Gastroesophageal sphincter (tissue), 4 donors: ENCODE measurements at regions not wholly inside any gene's neighbourhood (a gene's known extent, or its start where the extent isn't known, plus 50 kb on each side); places are given as distances from the start of the nearest gene placed in this dataset.

Experiments used
- ATAC-seq: fragments of 150-250 bp; one replicate; pipeline ENCODE4 v1.9.1; 2016; ENCODE audit warnings: mild to moderate bottlenecking, moderate library complexity
- H3K27ac ChIP-seq, 4 donors: fragments of 200-600 bp; sonication (generic) in 3 of 4; 1 replicate in 3 of 4; 2 replicates in 1 of 4; pipeline ENCODE4 v1.5.1; 2016 to 2019
- H3K27me3 ChIP-seq: fragments of 200-600 bp; sonication (generic); one replicate; pipeline ENCODE4 v1.5.1; 2019
- H3K36me3 ChIP-seq, 2 donors: fragments of 200-600 bp; sonication (generic); one replicate each; pipeline ENCODE4 v1.5.1; 2019; ENCODE audit warnings: control low read depth in 1 of 2
- H3K4me1 ChIP-seq, 3 donors: fragments of 200-600 bp; sonication (generic); 1 replicate in 2 of 3; 2 replicates in 1 of 3; pipeline ENCODE4 v1.5.1; 2016 to 2019; ENCODE audit warnings: control low read depth in 2 of 3
- H3K4me3 ChIP-seq, 2 donors: fragments of 200-600 bp; sonication (generic); one replicate each; pipeline ENCODE4 v1.5.1; 2019; ENCODE audit warnings: mild to moderate bottlenecking in 1 of 2, moderate library complexity in 1 of 2
- H3K9me3 ChIP-seq, 3 donors: fragments of 200-600 bp; sonication (generic); one replicate each; pipeline ENCODE4 v1.5.1; 2017 to 2019; ENCODE audit warnings: control low read depth in 2 of 3
- EP300 ChIP-seq: sonication (generic); formaldehyde crosslinking; IDR thresholded peaks from one replicate; pipeline ENCODE4 v1.6.1; 2017; ENCODE audit warnings: antibody characterized with exemption, mild to moderate bottlenecking
- POLR2A ChIP-seq, 2 donors: fragments of 450-650 bp; IDR thresholded peaks; one replicate each; pipeline ENCODE4 v1.6.1; 2017; ENCODE audit warnings: antibody characterized with exemption in 2 of 2, mild to moderate bottlenecking in 2 of 2, moderate library complexity in 1 of 2
- POLR2AphosphoS5 ChIP-seq: sonication (generic); formaldehyde crosslinking; IDR thresholded peaks from one replicate; pipeline ENCODE4 v1.6.1; 2017; ENCODE audit warnings: antibody characterized with exemption
- WGBS, 2 donors: methylation state at CpG; one replicate each; pipeline ENCODE4 v1.1.5; 2018; ENCODE audit warnings: low coverage in 1 of 2; 5-methylcytosine and 5-hydroxymethylcytosine counted together
- TF ChIP-seq, protein P1 (sequence below), 4 experiments: fragments of 200-600 bp in 2 of 4; fragments of 450-650 bp in 2 of 4; sonication (generic) in 1 of 4; IDR thresholded peaks; one replicate each; pipeline ENCODE4 v1.5.1; 2017 to 2019; ENCODE audit warnings: antibody characterized with exemption in 4 of 4, mild to moderate bottlenecking in 2 of 4, moderate library complexity in 2 of 4

- Histone ChIP-seq H3K27ac (no peak overlapping the region), H3K27me3 (no peaks in the 10 kb centered on the region), H3K4me1 (no peaks in the 10 kb centered on the region), H3K4me3 (no peak overlapping the region), H3K36me3 (no peaks in the 10 kb centered on the region), H3K9me3 (peaks cover 0 to 10% (median 0%) of the 10 kb centered on the region in 3 donors)
- WGBS, 2 donors, result 52 to 83% methylated on average over 2 of the region's 2 CpGs
- no peak for ATAC-seq
- TF ChIP-seq EP300 (no peak), POLR2A (IDR thresholded peaks at IDR 0.05) (no peak), POLR2AphosphoS5 (no peak)
- TF ChIP-seq, protein P1, sequence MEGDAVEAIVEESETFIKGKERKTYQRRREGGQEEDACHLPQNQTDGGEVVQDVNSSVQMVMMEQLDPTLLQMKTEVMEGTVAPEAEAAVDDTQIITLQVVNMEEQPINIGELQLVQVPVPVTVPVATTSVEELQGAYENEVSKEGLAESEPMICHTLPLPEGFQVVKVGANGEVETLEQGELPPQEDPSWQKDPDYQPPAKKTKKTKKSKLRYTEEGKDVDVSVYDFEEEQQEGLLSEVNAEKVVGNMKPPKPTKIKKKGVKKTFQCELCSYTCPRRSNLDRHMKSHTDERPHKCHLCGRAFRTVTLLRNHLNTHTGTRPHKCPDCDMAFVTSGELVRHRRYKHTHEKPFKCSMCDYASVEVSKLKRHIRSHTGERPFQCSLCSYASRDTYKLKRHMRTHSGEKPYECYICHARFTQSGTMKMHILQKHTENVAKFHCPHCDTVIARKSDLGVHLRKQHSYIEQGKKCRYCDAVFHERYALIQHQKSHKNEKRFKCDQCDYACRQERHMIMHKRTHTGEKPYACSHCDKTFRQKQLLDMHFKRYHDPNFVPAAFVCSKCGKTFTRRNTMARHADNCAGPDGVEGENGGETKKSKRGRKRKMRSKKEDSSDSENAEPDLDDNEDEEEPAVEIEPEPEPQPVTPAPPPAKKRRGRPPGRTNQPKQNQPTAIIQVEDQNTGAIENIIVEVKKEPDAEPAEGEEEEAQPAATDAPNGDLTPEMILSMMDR (IDR thresholded peaks at IDR 0.05), result no peak
These were observed 95.6 kb upstream of the ANKEF1 start for GRCh38 chr20:9939231-9939630.

GRCh38 chr20:9935285-9935684 is 96.4 kb upstream of the PAK5 start:
- no peaks in the 10 kb centered on the region for H3K4me1 ChIP-seq
- no peak overlapping the region for H3K27ac ChIP-seq
- H3K4me3 ChIP-seq, result no peak overlapping the region
- no peak for ATAC-seq
- H3K36me3 ChIP-seq, result no peaks in the 10 kb centered on the region
- TF ChIP-seq EP300 (no peak), POLR2A (IDR thresholded peaks at IDR 0.05) (no peak), POLR2AphosphoS5 (no peak)
- TF ChIP-seq, protein P1 (IDR thresholded peaks at IDR 0.05), result no peak
- peaks cover 0 to 6% (median 0%) of the 10 kb centered on the region in 3 donors for H3K9me3 ChIP-seq
- no peaks in the 10 kb centered on the region for H3K27me3 ChIP-seq

DNA sequence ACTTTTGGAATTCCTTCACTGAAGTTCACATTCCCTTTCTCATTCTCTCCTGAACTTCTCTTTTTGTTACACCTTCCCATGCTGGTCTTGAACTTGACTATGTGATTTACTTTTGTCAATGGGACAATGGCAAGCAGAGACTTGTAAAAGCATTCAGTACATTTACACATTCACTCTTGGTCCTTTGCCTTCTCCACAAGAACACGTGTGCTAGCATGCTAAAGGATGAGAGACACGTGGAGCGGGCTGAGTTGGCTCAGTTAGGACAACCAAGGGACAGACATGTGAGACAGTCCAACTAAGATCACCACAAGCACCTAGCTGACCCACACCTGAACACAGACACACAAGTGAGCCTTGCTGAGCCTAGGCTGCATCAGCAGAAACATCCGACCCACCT is 91.3 kb upstream of the PAK5 start:
- no peaks in the 10 kb centered on the region for H3K9me3 ChIP-seq
- no peak for ATAC-seq
- no peaks in the 10 kb centered on the region for H3K27me3 ChIP-seq
- H3K36me3 ChIP-seq, result no peaks in the 10 kb centered on the region
- TF ChIP-seq, protein P1 (IDR thresholded peaks at IDR 0.05), result no peak
- no peak for TF ChIP-seq POLR2AphosphoS5
- no peak for TF ChIP-seq POLR2A (IDR thresholded peaks at IDR 0.05)
- no peak for TF ChIP-seq EP300
- no peak overlapping the region for H3K27ac ChIP-seq
- no peaks in the 10 kb centered on the region for H3K4me1 ChIP-seq
- H3K4me3 ChIP-seq, result no peak overlapping the region
- 50 to 83% methylated on average over 1 of the region's 4 CpGs for WGBS, 2 donors

GRCh38 chr20:9928955-9929354 is 90.1 kb upstream of the PAK5 start:
- Histone ChIP-seq H3K4me1 (no peaks in the 10 kb centered on the region), H3K27me3 (no peaks in the 10 kb centered on the region), H3K4me3 (no peak overlapping the region), H3K27ac (no peak overlapping the region), H3K36me3 (no peaks in the 10 kb centered on the region), H3K9me3 (no peaks in the 10 kb centered on the region)
- TF ChIP-seq POLR2AphosphoS5 (no peak), EP300 (no peak), POLR2A (IDR thresholded peaks at IDR 0.05) (no peak)
- TF ChIP-seq, protein P1 (IDR thresholded peaks at IDR 0.05), result no peak
- 100% methylated on average over 1 of the region's 1 CpG for WGBS, 2 donors
- ATAC-seq, result no peak

- H3K27ac ChIP-seq, result no peak overlapping the region
- TF ChIP-seq POLR2A (IDR thresholded peaks at IDR 0.05), result no peak
- TF ChIP-seq, protein P1 (IDR thresholded peaks at IDR 0.05), result no peak
- TF ChIP-seq POLR2AphosphoS5, result no peak
- no peak for TF ChIP-seq EP300
- H3K4me3 ChIP-seq, result no peak overlapping the region
- no peaks in the 10 kb centered on the region for H3K36me3 ChIP-seq
- H3K9me3 ChIP-seq, result no peaks in the 10 kb centered on the region
- WGBS, 2 donors, result 34 to 47% methylated on average over 5 of the region's 5 CpGs
- no peak for ATAC-seq
- H3K27me3 ChIP-seq, result no peaks in the 10 kb centered on the region
- H3K4me1 ChIP-seq, result no peaks in the 10 kb centered on the region
These were observed 89.4 kb upstream of the PAK5 start for GRCh38 chr20:9928281-9928737.
